ENCODE measurements at regions not wholly inside any gene's neighbourhood (a gene's known extent, or its start where the extent isn't known, plus 50 kb on each side); places are given as distances from the start of the nearest gene placed in this dataset.

DNA sequence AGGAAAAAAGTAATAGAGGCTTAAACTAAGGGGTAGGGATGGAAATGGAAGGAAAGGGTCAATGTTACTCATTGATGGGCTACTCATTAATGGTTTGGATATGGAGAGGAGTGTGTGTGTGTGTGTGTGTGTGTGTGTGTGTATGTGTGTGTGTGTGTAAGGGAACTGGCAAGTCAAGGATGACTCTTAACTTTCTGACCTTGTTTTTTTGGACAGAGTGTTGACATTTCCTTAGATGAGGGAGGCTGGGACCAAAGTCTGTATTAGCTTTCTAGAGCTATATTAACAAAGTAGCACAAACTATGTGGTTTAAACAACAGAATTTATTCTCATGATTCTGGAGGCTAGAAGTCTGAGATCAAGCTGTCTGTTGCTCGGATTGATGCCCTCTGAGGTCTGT lies 202.7 kb downstream of the GBA3 start:
- TF ChIP-seq EZH2phosphoT487 (conservative IDR thresholded peaks at IDR 0.05; ENCODE audit: low read length): no peak
- TF ChIP-seq, protein P1, sequence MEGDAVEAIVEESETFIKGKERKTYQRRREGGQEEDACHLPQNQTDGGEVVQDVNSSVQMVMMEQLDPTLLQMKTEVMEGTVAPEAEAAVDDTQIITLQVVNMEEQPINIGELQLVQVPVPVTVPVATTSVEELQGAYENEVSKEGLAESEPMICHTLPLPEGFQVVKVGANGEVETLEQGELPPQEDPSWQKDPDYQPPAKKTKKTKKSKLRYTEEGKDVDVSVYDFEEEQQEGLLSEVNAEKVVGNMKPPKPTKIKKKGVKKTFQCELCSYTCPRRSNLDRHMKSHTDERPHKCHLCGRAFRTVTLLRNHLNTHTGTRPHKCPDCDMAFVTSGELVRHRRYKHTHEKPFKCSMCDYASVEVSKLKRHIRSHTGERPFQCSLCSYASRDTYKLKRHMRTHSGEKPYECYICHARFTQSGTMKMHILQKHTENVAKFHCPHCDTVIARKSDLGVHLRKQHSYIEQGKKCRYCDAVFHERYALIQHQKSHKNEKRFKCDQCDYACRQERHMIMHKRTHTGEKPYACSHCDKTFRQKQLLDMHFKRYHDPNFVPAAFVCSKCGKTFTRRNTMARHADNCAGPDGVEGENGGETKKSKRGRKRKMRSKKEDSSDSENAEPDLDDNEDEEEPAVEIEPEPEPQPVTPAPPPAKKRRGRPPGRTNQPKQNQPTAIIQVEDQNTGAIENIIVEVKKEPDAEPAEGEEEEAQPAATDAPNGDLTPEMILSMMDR (IDR thresholded peaks at IDR 0.05; ENCODE audit: insufficient read depth, low read length, poor library complexity, severe bottlenecking): no peak

Measured in SU-DHL-6 (cell line).